ENCODE measurements at regions not wholly inside any gene's neighbourhood (a gene's known extent, or its start where the extent isn't known, plus 50 kb on each side); places are given as distances from the start of the nearest gene placed in this dataset.

DNA sequence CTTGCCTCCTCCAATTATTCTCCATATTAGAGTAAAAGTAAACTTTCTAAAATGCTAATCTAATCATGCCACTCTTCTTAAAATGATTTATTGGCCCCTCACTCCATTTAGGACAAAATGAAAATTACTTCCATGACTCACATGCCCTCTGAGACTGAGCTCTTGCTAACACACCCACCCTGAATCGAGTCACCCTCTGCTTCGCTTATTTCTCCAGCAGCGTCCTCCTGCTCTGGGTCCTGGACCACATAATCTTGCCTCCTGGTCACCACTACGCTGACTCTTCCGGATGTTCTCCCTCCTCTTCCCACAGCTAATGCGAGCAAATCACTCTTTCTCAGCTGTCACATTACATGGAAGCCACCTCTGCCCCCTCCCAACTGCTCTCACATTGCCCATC, 384.0 kb upstream of the FZD8 start:
- H3K27me3 Mint-ChIP-seq (ENCODE audit: unreplicated experiment), result peaks cover 1% of the 10 kb centered on the region
- H3K4me3 Mint-ChIP-seq (ENCODE audit: unreplicated experiment), result peak overlapping the region; percentile 33
- DNase-seq (ENCODE audit: low spot score), result no peak
- H3K9me3 Mint-ChIP-seq (ENCODE audit: unreplicated experiment), result peaks cover 3% of the 10 kb centered on the region
- H3K36me3 Mint-ChIP-seq (ENCODE audit: low read depth, unreplicated experiment), result no peaks in the 10 kb centered on the region
- TF ChIP-seq, protein P1, sequence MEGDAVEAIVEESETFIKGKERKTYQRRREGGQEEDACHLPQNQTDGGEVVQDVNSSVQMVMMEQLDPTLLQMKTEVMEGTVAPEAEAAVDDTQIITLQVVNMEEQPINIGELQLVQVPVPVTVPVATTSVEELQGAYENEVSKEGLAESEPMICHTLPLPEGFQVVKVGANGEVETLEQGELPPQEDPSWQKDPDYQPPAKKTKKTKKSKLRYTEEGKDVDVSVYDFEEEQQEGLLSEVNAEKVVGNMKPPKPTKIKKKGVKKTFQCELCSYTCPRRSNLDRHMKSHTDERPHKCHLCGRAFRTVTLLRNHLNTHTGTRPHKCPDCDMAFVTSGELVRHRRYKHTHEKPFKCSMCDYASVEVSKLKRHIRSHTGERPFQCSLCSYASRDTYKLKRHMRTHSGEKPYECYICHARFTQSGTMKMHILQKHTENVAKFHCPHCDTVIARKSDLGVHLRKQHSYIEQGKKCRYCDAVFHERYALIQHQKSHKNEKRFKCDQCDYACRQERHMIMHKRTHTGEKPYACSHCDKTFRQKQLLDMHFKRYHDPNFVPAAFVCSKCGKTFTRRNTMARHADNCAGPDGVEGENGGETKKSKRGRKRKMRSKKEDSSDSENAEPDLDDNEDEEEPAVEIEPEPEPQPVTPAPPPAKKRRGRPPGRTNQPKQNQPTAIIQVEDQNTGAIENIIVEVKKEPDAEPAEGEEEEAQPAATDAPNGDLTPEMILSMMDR (IDR thresholded peaks at IDR 0.05; ENCODE audit: unreplicated experiment), result no peak
- peaks cover 11% of the 10 kb centered on the region for H3K4me1 Mint-ChIP-seq (ENCODE audit: unreplicated experiment)
- H3K27ac Mint-ChIP-seq (ENCODE audit: unreplicated experiment), result peak overlapping the region; percentile 37

DNA sequence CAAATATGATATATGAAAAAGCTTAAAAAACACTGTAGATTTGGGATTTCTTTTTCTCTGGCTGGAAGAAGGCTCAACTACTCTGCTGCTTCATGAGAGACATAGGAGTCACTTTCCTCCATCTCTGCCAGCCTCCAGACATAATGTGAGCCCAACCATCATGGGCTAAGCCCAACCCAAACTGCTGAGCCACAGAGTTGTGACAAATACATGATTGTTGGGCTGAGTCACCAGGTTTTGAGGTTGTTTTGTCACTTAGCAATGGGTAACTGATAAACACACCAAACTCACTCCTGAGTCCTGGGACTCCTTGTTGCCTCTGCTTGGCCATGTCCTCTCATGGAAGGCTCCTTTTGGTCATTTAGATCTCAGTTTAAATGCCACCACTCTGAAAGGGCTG, 381.8 kb upstream of the FZD8 start:
- DNase-seq (ENCODE audit: low spot score), result no peak
- Mint-ChIP-seq H3K4me1 (ENCODE audit: unreplicated experiment) (peaks cover 11% of the 10 kb centered on the region), H3K27ac (ENCODE audit: unreplicated experiment) (no peak overlapping the region), H3K9me3 (ENCODE audit: unreplicated experiment) (peaks cover 3% of the 10 kb centered on the region), H3K27me3 (ENCODE audit: unreplicated experiment) (peaks cover 1% of the 10 kb centered on the region), H3K4me3 (ENCODE audit: unreplicated experiment) (no peak overlapping the region), H3K36me3 (ENCODE audit: low read depth, unreplicated experiment) (no peaks in the 10 kb centered on the region)
- TF ChIP-seq, protein P1 (IDR thresholded peaks at IDR 0.05; ENCODE audit: unreplicated experiment), result no peak

DNA sequence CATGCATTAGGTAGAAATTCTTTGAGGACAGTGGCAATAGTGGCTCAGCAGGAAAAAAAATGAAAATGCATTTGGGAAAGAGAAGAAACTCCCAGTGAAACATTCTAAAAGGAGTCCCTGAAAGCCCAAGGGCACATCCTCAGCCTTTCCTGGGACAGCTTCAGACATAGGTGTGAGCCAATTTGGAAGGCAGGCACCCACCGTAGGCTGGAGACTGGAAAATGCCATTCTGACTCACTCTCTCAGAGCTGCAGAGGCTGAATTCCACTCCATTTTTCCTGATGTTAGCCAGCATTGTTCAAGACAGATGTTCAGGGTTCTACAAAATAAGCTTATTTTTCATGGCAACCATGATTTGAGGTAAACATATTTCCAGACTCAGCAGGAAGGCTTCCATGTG, 379.0 kb upstream of the FZD8 start:
- Mint-ChIP-seq H3K27ac (ENCODE audit: unreplicated experiment) (no peak overlapping the region), H3K4me1 (ENCODE audit: unreplicated experiment) (peaks cover 4% of the 10 kb centered on the region), H3K36me3 (ENCODE audit: low read depth, unreplicated experiment) (no peaks in the 10 kb centered on the region), H3K4me3 (ENCODE audit: unreplicated experiment) (no peak overlapping the region), H3K9me3 (ENCODE audit: unreplicated experiment) (peaks cover 2% of the 10 kb centered on the region), H3K27me3 (ENCODE audit: unreplicated experiment) (no peaks in the 10 kb centered on the region)
- DNase-seq (ENCODE audit: low spot score), result no peak
- TF ChIP-seq, protein P1 (IDR thresholded peaks at IDR 0.05; ENCODE audit: unreplicated experiment), result no peak

DNA sequence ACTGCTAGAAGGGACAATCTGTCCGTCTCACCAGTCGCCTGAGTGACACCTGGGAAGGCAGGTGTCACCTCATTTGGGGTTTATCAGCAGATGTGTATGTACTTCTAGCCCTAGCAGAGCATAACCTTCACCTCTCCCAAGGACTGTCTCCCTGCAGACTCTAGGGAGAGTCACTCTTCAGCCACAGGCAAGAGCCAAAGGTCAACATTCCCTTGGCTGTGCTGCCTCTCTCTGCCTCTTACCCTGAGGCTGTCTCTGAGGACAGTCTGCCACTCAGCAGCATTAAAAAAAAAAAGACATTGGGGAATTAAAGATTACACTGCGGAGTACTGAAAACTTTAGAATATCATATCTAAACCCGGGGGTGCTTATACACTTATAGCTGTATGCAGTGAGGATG, 377.7 kb upstream of the FZD8 start:
- Mint-ChIP-seq H3K9me3 (ENCODE audit: unreplicated experiment) (no peaks in the 10 kb centered on the region), H3K4me1 (ENCODE audit: unreplicated experiment) (peaks cover 5% of the 10 kb centered on the region), H3K27ac (ENCODE audit: unreplicated experiment) (no peak overlapping the region), H3K4me3 (ENCODE audit: unreplicated experiment) (no peak overlapping the region), H3K27me3 (ENCODE audit: unreplicated experiment) (no peaks in the 10 kb centered on the region), H3K36me3 (ENCODE audit: low read depth, unreplicated experiment) (no peaks in the 10 kb centered on the region)
- TF ChIP-seq, protein P1 (IDR thresholded peaks at IDR 0.05; ENCODE audit: unreplicated experiment), result no peak
- DNase-seq (ENCODE audit: low spot score), result no peak

DNA sequence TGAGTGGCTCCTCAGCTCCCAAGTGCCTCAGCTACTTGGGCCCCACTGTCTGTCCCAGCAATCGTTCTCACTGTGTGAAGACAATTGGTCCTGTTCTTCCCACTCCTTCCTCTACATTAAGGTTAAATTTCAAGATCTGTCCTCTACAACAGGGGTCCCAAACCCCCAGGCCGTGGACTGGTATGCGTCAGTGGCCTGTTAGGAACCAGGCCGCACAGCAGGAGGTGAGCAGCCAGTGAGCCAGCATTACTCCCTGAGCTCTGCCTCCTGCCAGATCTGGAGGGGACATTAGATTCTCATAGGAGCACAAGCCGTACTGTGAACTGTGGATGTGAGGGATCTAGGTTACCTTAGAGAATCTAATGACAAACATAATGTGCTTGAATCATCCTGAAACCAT, 376.9 kb upstream of the FZD8 start:
- Mint-ChIP-seq H3K27me3 (ENCODE audit: unreplicated experiment) (no peaks in the 10 kb centered on the region), H3K27ac (ENCODE audit: unreplicated experiment) (no peak overlapping the region), H3K9me3 (ENCODE audit: unreplicated experiment) (peaks cover 2% of the 10 kb centered on the region), H3K4me1 (ENCODE audit: unreplicated experiment) (peaks cover 11% of the 10 kb centered on the region), H3K36me3 (ENCODE audit: low read depth, unreplicated experiment) (peaks cover 1% of the 10 kb centered on the region), H3K4me3 (ENCODE audit: unreplicated experiment) (no peak overlapping the region)
- no peak for DNase-seq (ENCODE audit: low spot score)
- TF ChIP-seq, protein P1 (IDR thresholded peaks at IDR 0.05; ENCODE audit: unreplicated experiment), result no peak

Data from endothelial cell (in vitro differentiated cells).